Mucosa of stomach (tissue), 1 donor: ENCODE measurements at regions not wholly inside any gene's neighbourhood (a gene's known extent, or its start where the extent isn't known, plus 50 kb on each side); places are given as distances from the start of the nearest gene placed in this dataset.

Experiments used
- H3K27me3 ChIP-seq: one replicate; pipeline ENCODE4 v1.7.0; 2013; ENCODE audit warnings: mild to moderate bottlenecking, low read length; ENCODE audit not compliant: control insufficient read depth, insufficient read depth
- H3K36me3 ChIP-seq: one replicate; pipeline ENCODE4 v1.7.0; 2013; ENCODE audit warnings: low read length; ENCODE audit not compliant: control insufficient read depth, insufficient read depth
- H3K4me1 ChIP-seq: one replicate; pipeline ENCODE4 v1.7.0; 2013; ENCODE audit warnings: mild to moderate bottlenecking, low read length; ENCODE audit not compliant: control insufficient read depth, insufficient read depth
- H3K4me3 ChIP-seq: one replicate; pipeline ENCODE4 v1.7.0; 2013; ENCODE audit warnings: low read length
- H3K9ac ChIP-seq: one replicate; pipeline ENCODE4 v1.7.0; 2013; ENCODE audit warnings: mild to moderate bottlenecking, low read length, moderate library complexity
- H3K9me3 ChIP-seq: one replicate; pipeline ENCODE4 v1.7.0; 2013; ENCODE audit warnings: mild to moderate bottlenecking, low read length, moderate library complexity; ENCODE audit not compliant: control insufficient read depth
- donor health status: Pancreatic carcinoma.

DNA sequence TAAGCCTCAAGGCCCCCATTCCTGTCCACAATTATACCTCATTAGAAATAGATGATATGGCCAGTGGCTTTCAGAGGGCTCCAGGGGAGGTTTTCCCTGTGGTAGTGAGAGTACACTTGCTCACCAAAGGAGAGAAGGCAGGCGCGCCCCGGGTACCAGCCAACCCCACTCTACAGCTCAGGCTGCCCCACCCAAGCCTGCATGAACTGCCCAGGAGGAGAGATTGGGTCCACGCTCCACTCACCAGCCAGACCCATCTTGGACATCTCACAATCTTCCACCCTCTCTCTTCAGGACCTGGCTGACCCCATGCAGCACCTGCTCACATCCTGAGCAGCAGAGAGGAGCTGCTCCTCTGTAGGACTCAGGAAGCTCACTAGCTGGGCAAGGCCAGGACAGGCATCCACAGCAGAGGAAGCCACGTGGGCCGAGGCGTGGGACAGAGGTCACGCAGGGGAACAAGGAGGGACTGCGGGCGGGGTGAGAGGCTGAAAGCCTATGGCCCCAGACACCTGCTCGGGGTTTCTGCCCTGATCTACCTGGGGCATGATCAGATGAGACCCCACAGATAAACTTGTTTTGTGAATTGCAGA is 53.9 kb upstream of the GLI2 start:
- Histone ChIP-seq H3K4me3 (no peak overlapping the region), H3K36me3 (no peaks in the 10 kb centered on the region), H3K9ac (no peak overlapping the region), H3K9me3 (no peaks in the 10 kb centered on the region), H3K4me1 (peaks cover 5% of the 10 kb centered on the region), H3K27me3 (peaks cover 18% of the 10 kb centered on the region)

DNA sequence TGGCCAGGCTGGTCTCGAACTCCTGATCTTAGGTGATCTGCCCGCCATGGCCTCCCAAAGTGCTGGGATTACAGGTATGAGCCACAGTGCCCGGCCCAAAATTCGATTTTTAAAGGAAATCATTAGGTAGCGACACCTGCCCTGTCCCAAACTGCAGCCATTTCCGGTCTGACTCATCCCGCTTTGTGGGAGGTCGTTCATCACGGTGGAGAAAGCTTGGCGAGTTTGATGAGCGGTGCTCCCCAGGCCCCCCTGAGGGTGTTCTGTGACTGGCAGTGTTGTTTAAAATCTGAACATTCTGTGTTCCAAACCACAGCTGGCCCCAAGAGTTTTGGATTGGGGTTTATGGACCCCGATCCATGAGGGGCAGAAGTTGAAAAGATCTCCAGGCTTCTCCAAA is 53.0 kb upstream of the GLI2 start:
- H3K4me1 ChIP-seq, result peaks cover 5% of the 10 kb centered on the region
- no peaks in the 10 kb centered on the region for H3K36me3 ChIP-seq
- H3K27me3 ChIP-seq, result peaks cover 15% of the 10 kb centered on the region
- H3K9me3 ChIP-seq, result no peaks in the 10 kb centered on the region
- no peak overlapping the region for H3K9ac ChIP-seq
- H3K4me3 ChIP-seq, result no peak overlapping the region

GRCh38 chr2:120683081-120683480 is 52.6 kb upstream of the GLI2 start:
- Histone ChIP-seq H3K36me3 (no peaks in the 10 kb centered on the region), H3K9me3 (no peaks in the 10 kb centered on the region), H3K9ac (no peak overlapping the region), H3K27me3 (peaks cover 15% of the 10 kb centered on the region), H3K4me1 (peaks cover 5% of the 10 kb centered on the region), H3K4me3 (no peak overlapping the region)

DNA sequence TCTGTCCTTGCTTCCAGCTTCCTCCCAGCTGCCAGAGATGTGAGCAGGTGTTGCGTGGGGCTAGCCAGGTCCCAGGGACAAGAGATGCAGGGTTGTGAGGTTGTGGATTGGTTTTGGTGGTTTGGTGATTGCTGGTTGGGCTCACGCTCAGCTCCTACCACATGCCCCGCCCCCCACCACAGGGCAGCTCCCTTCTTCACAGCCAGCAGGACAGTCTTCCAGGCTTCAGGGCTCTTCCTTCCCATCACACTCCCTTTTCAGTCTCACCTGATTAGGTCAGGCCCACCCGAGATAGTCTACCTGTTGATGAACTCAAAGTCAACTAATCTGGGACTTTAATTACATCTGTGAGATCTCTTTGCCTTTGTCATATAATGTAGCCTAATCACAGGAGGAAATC is 52.0 kb upstream of the GLI2 start:
- H3K4me3 ChIP-seq, result no peak overlapping the region
- H3K9ac ChIP-seq, result no peak overlapping the region
- H3K4me1 ChIP-seq, result peaks cover 5% of the 10 kb centered on the region
- peaks cover 15% of the 10 kb centered on the region for H3K27me3 ChIP-seq
- no peaks in the 10 kb centered on the region for H3K36me3 ChIP-seq
- no peaks in the 10 kb centered on the region for H3K9me3 ChIP-seq

GRCh38 chr2:120684289-120685065 is 51.2 kb upstream of the GLI2 start:
- Histone ChIP-seq H3K4me3 (no peak overlapping the region), H3K36me3 (no peaks in the 10 kb centered on the region), H3K9ac (no peak overlapping the region), H3K9me3 (no peaks in the 10 kb centered on the region), H3K4me1 (peaks cover 5% of the 10 kb centered on the region), H3K27me3 (peaks cover 7% of the 10 kb centered on the region)

GRCh38 chr2:120685066-120685973 is 50.3 kb upstream of the GLI2 start:
- Histone ChIP-seq H3K9me3 (no peaks in the 10 kb centered on the region), H3K36me3 (no peaks in the 10 kb centered on the region), H3K27me3 (no peaks in the 10 kb centered on the region), H3K4me3 (no peak overlapping the region), H3K9ac (no peak overlapping the region), H3K4me1 (no peaks in the 10 kb centered on the region)
